22Rv1 (cell line): ENCODE measurements at regions not wholly inside any gene's neighbourhood (a gene's known extent, or its start where the extent isn't known, plus 50 kb on each side); places are given as distances from the start of the nearest gene placed in this dataset.

ENCODE experiments used
- H3K27ac ChIP-seq: fragments of 450-650 bp; 2 replicates; pipeline ENCODE4 v1.5.1; 2017
- CTCF ChIP-seq: fragments of 450-650 bp; IDR thresholded peaks from 2 replicates; pipeline ENCODE4 v1.5.1; 2017; ENCODE audit warnings: mild to moderate bottlenecking
- ZFX ChIP-seq: fragments of 450-650 bp; IDR thresholded peaks from 2 replicates; pipeline ENCODE4 v1.6.1; 2017; ENCODE audit warnings: antibody characterized with exemption, borderline replicate concordance

GRCh38 chr16:8483396-8483795, 106.9 kb downstream of the TMEM114 start:
- TF ChIP-seq CTCF = no peak
- TF ChIP-seq ZFX = no peak
- no peak overlapping the region for H3K27ac ChIP-seq

GRCh38 chr16:8481810-8482209, 108.5 kb downstream of the TMEM114 start:
- no peak for TF ChIP-seq CTCF
- no peak for TF ChIP-seq ZFX
- no peak overlapping the region for H3K27ac ChIP-seq

GRCh38 chr16:8476824-8477223, 113.5 kb downstream of the TMEM114 start:
- H3K27ac ChIP-seq = no peak overlapping the region
- no peak for TF ChIP-seq CTCF
- no peak for TF ChIP-seq ZFX

GRCh38 chr16:8474587-8474986, 115.7 kb downstream of the TMEM114 start:
- no peak overlapping the region for H3K27ac ChIP-seq
- TF ChIP-seq ZFX (no peak), CTCF (no peak)

- no peak overlapping the region for H3K27ac ChIP-seq
- no peak for TF ChIP-seq CTCF
- no peak for TF ChIP-seq ZFX
These were observed 121.1 kb downstream of the TMEM114 start for GRCh38 chr16:8469102-8469778.

- TF ChIP-seq CTCF = no peak
- no peak for TF ChIP-seq ZFX
- no peak overlapping the region for H3K27ac ChIP-seq
These were observed 125.3 kb downstream of the TMEM114 start for GRCh38 chr16:8464979-8465378.

- TF ChIP-seq CTCF (no peak), ZFX (no peak)
These were observed 131.1 kb downstream of the TMEM114 start for GRCh38 chr16:8459085-8459733.

More at GRCh38 chr16:8459085-8459733, 131.1 kb downstream of the TMEM114 start:
- no peak overlapping the region for H3K27ac ChIP-seq
